GM10266 (cell line): ENCODE measurements at regions not wholly inside any gene's neighbourhood (a gene's known extent, or its start where the extent isn't known, plus 50 kb on each side); places are given as distances from the start of the nearest gene placed in this dataset.
A peak's percentile ranks its signal among the peaks of the same experiment; 100 is the strongest.

Experiments
- DNase-seq: peaks from one replicate; pipeline ENCODE4 v3.0.0; 2012; ENCODE audit errors: extremely low spot score
- CTCF ChIP-seq: IDR thresholded peaks from 2 replicates; pipeline ENCODE4 v1.5.1; 2012; ENCODE audit warnings: mild to moderate bottlenecking, low read depth; ENCODE audit not compliant: control insufficient read depth, insufficient read depth; ENCODE audit errors: missing control alignments

GRCh38 chr18:29608982-29609381 lies 1432.1 kb upstream of the CDH2 start:
- DNase-seq: no peak
- no peak for TF ChIP-seq CTCF

- DNase-seq: no peak
- no peak for TF ChIP-seq CTCF
Measured at GRCh38 chr18:29605365-29605764, 1428.4 kb upstream of the CDH2 start.

GRCh38 chr18:29596959-29597358 lies 1420.0 kb upstream of the CDH2 start:
- no peak for DNase-seq
- TF ChIP-seq CTCF: no peak

GRCh38 chr18:29594493-29594892 lies 1417.6 kb upstream of the CDH2 start:
- no peak for DNase-seq
- TF ChIP-seq CTCF: no peak

- no peak for DNase-seq
- no peak for TF ChIP-seq CTCF
Measured at GRCh38 chr18:29588446-29589100, 1411.6 kb upstream of the CDH2 start.

- no peak for TF ChIP-seq CTCF
- DNase-seq: no peak
Measured at GRCh38 chr18:29586210-29586609, 1409.3 kb upstream of the CDH2 start.

GRCh38 chr18:29560270-29560669 lies 1383.3 kb upstream of the CDH2 start:
- DNase-seq: peak; percentile 4
- TF ChIP-seq CTCF: no peak
